CD4-positive, CD25-positive, alpha-beta regulatory T cell (primary cell): ENCODE measurements at regions not wholly inside any gene's neighbourhood (a gene's known extent, or its start where the extent isn't known, plus 50 kb on each side); places are given as distances from the start of the nearest gene placed in this dataset.

ENCODE experiments used
- ATAC-seq, 2 donors: fragments of 150-1000 bp; cut with Tn5 transposase; one replicate each; pipeline ENCODE4 v1.10.0; 2021; ENCODE audit warnings: low read depth in 2 of 2, moderate number of reproducible peaks in 2 of 2, moderate library complexity in 1 of 2
- DNase-seq, 3 donors: peaks; one replicate each; pipeline versions ENCODE4 v3.0.0 to v3.0.0-alpha.2; 2012 to 2022; ENCODE audit warnings: mixed read lengths in 1 of 3
- H3K27ac ChIP-seq: one replicate; pipeline ENCODE4 v1.7.0; 2013; ENCODE audit warnings: mild to moderate bottlenecking, low read length; ENCODE audit not compliant: insufficient read depth, poor library complexity, severe bottlenecking
- H3K27me3 ChIP-seq: one replicate; pipeline ENCODE4 v1.7.0; 2013; ENCODE audit warnings: low read length; ENCODE audit not compliant: control insufficient read depth, insufficient read depth
- H3K36me3 ChIP-seq: one replicate; pipeline ENCODE4 v1.7.0; 2013; ENCODE audit warnings: mild to moderate bottlenecking, low read length, moderate library complexity; ENCODE audit not compliant: control insufficient read depth, insufficient read depth
- H3K4me1 ChIP-seq: 2 replicates; pipeline ENCODE4 v1.7.0; 2013; ENCODE audit warnings: mild to moderate bottlenecking, low read length; ENCODE audit not compliant: insufficient read depth, control insufficient read depth, poor library complexity, severe bottlenecking
- H3K4me3 ChIP-seq: one replicate; pipeline ENCODE4 v1.7.0; 2013; ENCODE audit warnings: low read depth, mild to moderate bottlenecking, low read length, moderate library complexity
- H3K9me3 ChIP-seq, 2 experiments: 1 replicate in 1 of 2; 2 replicates in 1 of 2; pipeline ENCODE4 v1.7.0; 2013; ENCODE audit warnings: low read length in 2 of 2, mild to moderate bottlenecking in 1 of 2, moderate library complexity in 1 of 2; ENCODE audit not compliant: control insufficient read depth in 2 of 2
- H3K27ac Mint-ChIP-seq, 3 donors: one replicate each; pipeline ENCODE4 v1.8.0; 2020 to 2022; ENCODE audit warnings: mild to moderate bottlenecking in 3 of 3, mixed read lengths in 3 of 3, moderate library complexity in 2 of 3
- H3K27me3 Mint-ChIP-seq: one replicate; pipeline ENCODE4 v1.8.0; 2022; ENCODE audit warnings: mild to moderate bottlenecking, mixed read lengths
- H3K36me3 Mint-ChIP-seq: one replicate; pipeline ENCODE4 v1.8.0; 2020; ENCODE audit warnings: mixed read lengths
- H3K4me1 Mint-ChIP-seq, 4 donors: one replicate each; pipeline ENCODE4 v1.8.0; 2020 to 2022; ENCODE audit warnings: mixed read lengths in 4 of 4, mild to moderate bottlenecking in 1 of 4
- H3K4me3 Mint-ChIP-seq, 4 donors: one replicate each; pipeline ENCODE4 v1.8.0; 2020 to 2022; ENCODE audit warnings: mild to moderate bottlenecking in 4 of 4, mixed read lengths in 4 of 4, moderate library complexity in 3 of 4
- H3K9me3 Mint-ChIP-seq, 7 donors: one replicate each; pipeline ENCODE4 v1.8.0; 2020 to 2022; ENCODE audit warnings: mixed read lengths in 7 of 7, mild to moderate bottlenecking in 3 of 7, moderate library complexity in 2 of 7

DNA sequence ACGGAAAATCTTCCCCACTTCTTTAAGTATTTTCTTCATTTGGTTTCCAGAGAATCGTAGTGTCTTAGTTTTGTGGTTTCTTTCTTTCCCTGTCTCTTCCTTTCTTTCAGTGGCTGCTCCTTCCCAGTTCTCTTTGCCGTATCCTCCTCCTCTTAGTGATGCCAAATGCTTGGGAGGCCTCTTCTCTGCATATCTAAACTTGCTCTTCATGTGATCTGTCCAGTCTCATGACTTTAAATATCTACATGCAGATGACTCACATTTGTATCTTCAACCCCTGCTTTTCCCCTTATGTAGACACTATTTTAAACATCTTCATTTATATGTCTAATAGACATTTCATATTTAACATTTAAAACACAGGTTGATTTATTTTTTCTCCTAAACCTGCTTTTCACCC is 149.2 kb downstream of the PTCSC3 start:
- Histone ChIP-seq H3K9me3 (no peaks in the 10 kb centered on the region), H3K36me3 (no peaks in the 10 kb centered on the region), H3K27me3 (no peaks in the 10 kb centered on the region), H3K4me3 (no peak overlapping the region), H3K27ac (no peak overlapping the region), H3K4me1 (no peaks in the 10 kb centered on the region)
- peaks cover 3 to 9% (median 5%) of the 10 kb centered on the region in 4 donors for H3K4me1 Mint-ChIP-seq
- H3K27ac Mint-ChIP-seq, result no peak overlapping the region
- H3K4me3 Mint-ChIP-seq, result no peak overlapping the region
- no peak for DNase-seq
- no peak for ATAC-seq
- peaks cover 0 to 8% (median 0%) of the 10 kb centered on the region in 7 donors for H3K9me3 Mint-ChIP-seq
- H3K36me3 Mint-ChIP-seq, result no peaks in the 10 kb centered on the region
- H3K27me3 Mint-ChIP-seq, result peaks cover 6% of the 10 kb centered on the region

DNA sequence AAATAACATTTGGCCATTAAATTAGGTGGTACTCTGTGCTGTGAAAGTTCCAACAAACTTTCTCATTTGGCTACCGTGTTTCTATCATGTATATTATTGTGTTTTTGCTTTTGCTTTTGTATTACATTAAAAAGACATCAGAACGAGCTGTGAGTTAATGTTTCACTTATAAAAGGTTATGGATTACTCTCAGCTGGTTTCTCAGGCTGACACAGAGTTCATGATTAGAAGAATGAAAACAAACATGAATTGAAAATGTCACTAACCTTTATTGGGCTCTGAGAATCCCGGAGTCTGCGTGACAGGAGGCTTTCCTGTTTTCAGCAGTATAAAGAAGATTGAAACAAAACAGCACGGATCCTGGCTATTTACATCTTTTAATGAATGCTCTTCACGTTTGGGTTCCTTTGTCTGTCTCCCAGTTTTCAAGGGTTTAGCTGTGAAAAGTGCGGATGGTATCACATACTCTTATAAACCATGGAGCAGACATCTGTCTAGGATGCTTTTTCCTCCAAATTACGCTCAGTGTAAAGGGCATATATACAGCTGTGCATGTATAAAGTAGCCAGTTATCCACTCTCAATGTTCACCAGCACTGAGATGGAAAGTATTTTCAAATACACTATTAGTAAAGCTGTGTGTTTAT is 153.6 kb downstream of the PTCSC3 start:
- Mint-ChIP-seq H3K4me1 (peaks cover 6 to 35% (median 20%) of the 10 kb centered on the region in 4 donors), H3K4me3 (peak overlapping the region in 3 of 4 donors; percentile 16 to 47 (median 27))

DNA sequence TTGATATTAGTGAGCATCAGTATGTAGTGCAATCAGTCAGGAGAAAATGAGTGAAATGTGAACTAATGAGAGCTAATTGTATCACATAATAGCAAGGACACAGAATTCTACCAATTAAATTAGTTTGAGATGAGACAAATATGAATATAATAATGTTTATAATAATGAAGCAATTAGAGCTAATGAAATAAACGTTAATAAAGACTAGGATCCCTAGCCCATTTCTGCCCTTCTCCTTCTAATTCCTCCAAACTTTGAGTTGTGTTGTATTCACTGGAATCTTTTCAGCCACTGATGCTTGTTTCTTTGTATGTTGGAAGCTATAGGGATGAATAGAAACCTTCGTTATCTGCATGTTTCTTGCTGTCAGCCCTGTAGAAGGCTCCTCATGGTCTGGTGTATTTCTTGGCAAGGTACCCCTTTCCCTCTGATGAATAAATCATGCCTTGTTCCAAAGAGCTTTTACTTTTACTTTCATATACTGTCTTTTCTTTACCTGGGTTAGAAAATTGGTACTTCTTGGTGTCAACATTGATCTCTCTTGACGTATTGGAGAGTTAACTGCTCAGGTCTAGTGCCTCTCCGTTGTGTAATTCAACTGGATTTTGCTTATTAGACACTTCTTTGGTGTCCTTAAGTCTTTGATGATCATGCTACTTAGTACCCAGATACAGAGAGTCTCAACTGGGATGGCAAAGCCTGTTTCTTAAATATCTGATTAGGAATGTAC is 154.8 kb downstream of the PTCSC3 start:
- H3K36me3 ChIP-seq, result no peaks in the 10 kb centered on the region
- Mint-ChIP-seq H3K27ac (peak overlapping the region in 2 of 3 donors; percentile 47 to 75), H3K4me3 (peak overlapping the region; percentile 18 to 80 (median 31)), H3K9me3 (peaks cover 0 to 2% (median 0%) of the 10 kb centered on the region in 7 donors), H3K36me3 (no peaks in the 10 kb centered on the region), H3K27me3 (peaks cover 4% of the 10 kb centered on the region), H3K4me1 (peaks cover 6 to 35% (median 20%) of the 10 kb centered on the region in 4 donors)
- H3K9me3 ChIP-seq, result no peaks in the 10 kb centered on the region
- ATAC-seq (no peak), DNase-seq (no peak)
- H3K4me3 ChIP-seq, result peak overlapping the region; percentile 70
- peaks cover 21% of the 10 kb centered on the region for H3K4me1 ChIP-seq
- no peaks in the 10 kb centered on the region for H3K27me3 ChIP-seq
- no peak overlapping the region for H3K27ac ChIP-seq

More for the DNA sequence above, 153.6 kb downstream of the PTCSC3 start:
- no peaks in the 10 kb centered on the region for H3K36me3 Mint-ChIP-seq
- H3K27ac ChIP-seq, result peak overlapping the region; percentile 15
- H3K27me3 Mint-ChIP-seq, result peaks cover 6% of the 10 kb centered on the region
- H3K9me3 Mint-ChIP-seq, result peaks cover 0 to 4% (median 0%) of the 10 kb centered on the region in 7 donors
- no peaks in the 10 kb centered on the region for H3K27me3 ChIP-seq
- peaks cover 21% of the 10 kb centered on the region for H3K4me1 ChIP-seq
- no peaks in the 10 kb centered on the region for H3K36me3 ChIP-seq
- H3K4me3 ChIP-seq, result peak overlapping the region; percentile 70
- no peak for ATAC-seq
- peak in 1 of 3 donors; percentile 7 for DNase-seq
- H3K9me3 ChIP-seq, result no peaks in the 10 kb centered on the region
- H3K27ac Mint-ChIP-seq, result peak overlapping the region in 2 of 3 donors; percentile 13 to 82

DNA sequence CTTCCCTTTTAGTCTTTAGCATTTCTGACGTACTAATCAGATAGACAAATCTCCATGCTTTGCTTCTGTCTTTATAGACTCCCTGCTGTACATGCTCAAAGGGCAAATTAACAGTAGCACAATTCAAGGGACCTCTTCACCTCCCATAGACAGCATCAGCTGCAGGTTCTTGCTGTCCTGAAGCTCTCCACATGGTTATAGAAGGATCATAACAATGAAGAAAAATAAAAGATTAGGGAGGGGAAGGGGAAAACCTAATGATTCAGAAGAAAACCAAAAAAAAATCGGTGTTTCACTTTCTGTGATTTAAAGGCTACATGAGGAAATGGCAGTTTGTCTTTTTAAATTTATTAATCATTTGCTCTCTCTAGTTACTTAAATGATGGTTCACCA is 155.5 kb downstream of the PTCSC3 start:
- ATAC-seq, result no peak
- no peak overlapping the region for H3K27ac ChIP-seq
- Mint-ChIP-seq H3K27ac (peak overlapping the region in 2 of 3 donors; percentile 29 to 30), H3K4me1 (peaks cover 6 to 35% (median 20%) of the 10 kb centered on the region in 4 donors), H3K36me3 (no peaks in the 10 kb centered on the region), H3K4me3 (peak overlapping the region in 1 of 4 donors; percentile 31), H3K27me3 (no peaks in the 10 kb centered on the region), H3K9me3 (peaks cover 0 to 2% (median 0%) of the 10 kb centered on the region in 7 donors)
- DNase-seq, result peak in 1 of 3 donors; percentile 17
- no peaks in the 10 kb centered on the region for H3K27me3 ChIP-seq
- H3K36me3 ChIP-seq, result no peaks in the 10 kb centered on the region
- peaks cover 21% of the 10 kb centered on the region for H3K4me1 ChIP-seq
- peak overlapping the region; percentile 70 for H3K4me3 ChIP-seq
- no peaks in the 10 kb centered on the region for H3K9me3 ChIP-seq

DNA sequence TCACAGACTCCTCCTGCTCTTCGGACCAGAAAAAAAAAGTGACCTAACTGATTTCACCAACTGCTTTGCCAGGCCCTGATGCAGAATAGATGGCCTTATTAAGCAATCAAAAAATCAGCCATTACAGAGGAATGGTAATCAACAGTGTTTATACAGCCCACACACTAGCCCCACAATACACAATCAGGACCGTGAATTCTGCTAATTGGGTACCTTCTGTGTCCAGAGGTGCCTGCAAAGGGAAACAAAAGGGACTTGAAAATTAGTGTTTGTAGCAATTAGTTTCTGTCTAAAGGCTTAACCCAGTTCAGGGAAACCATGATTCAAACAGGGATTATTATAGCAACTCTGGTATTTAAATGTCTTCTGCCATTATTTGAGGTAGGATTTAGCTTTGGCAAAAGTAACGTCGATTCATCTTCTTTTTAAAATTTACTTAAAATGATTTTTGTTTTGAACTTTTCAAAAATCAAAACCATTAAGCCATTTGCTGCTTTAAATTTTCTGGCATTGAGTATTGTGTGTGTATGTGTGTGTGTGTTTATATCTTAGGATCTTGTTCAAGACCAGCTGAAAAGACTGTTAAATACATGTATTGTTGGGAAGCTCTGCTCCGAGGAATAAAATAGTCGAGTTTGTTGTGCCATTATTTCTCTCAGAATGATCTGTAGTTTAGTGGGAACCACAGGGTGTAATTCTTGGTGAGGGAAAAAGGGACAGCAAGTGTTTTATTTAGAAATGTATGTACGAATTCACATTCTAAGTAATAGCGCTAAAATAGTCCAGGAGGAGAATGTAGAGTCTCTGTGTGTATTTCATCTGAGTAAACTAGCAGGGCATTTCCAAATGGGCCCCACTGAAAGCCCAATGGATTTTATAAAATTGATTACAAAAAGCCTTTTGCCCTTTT is 156.1 kb downstream of the PTCSC3 start:
- ATAC-seq, result no peak
- H3K9me3 Mint-ChIP-seq, result peaks cover 0 to 2% (median 0%) of the 10 kb centered on the region in 7 donors
- no peak for DNase-seq

DNA sequence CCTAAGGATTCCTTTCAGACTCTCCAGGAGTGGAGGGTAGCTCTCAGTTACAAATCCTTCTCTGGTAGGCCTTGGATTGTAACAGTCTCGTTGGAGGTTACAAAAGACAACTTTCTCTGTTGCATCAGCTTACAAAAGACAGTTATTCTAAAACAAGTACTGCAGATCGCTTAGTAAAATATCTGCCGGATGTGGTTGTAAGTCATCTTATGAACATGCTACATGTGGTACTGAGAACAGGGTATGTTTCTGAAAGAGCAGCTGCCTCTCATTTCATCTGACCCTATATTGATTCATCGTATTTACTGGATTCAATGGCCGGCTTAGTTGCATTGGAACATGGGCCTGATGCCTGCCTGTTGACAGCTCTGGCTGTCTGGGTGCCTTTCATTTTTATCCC is 157.4 kb downstream of the PTCSC3 start:
- H3K27ac ChIP-seq, result peak overlapping the region; percentile 56
- Mint-ChIP-seq H3K27me3 (no peaks in the 10 kb centered on the region), H3K4me3 (peak overlapping the region; percentile 13 to 44 (median 28)), H3K4me1 (peaks cover 6 to 35% (median 20%) of the 10 kb centered on the region in 4 donors), H3K36me3 (no peaks in the 10 kb centered on the region), H3K27ac (peak overlapping the region; percentile 2 to 30 (median 12)), H3K9me3 (peaks cover 0 to 2% (median 0%) of the 10 kb centered on the region in 7 donors)
- H3K9me3 ChIP-seq, result no peaks in the 10 kb centered on the region
- no peaks in the 10 kb centered on the region for H3K36me3 ChIP-seq
- H3K27me3 ChIP-seq, result no peaks in the 10 kb centered on the region
- peak overlapping the region; percentile 49 for H3K4me3 ChIP-seq
- DNase-seq (peak in 2 of 3 donors; percentile 36 to 50), ATAC-seq (peak; percentile 76 to 87)
- peaks cover 21% of the 10 kb centered on the region for H3K4me1 ChIP-seq

More for the DNA sequence above, 156.1 kb downstream of the PTCSC3 start:
- Histone ChIP-seq H3K27ac (peak overlapping the region; percentile 56), H3K4me3 (peak overlapping the region; percentile 70), H3K27me3 (no peaks in the 10 kb centered on the region), H3K4me1 (peaks cover 21% of the 10 kb centered on the region), H3K9me3 (no peaks in the 10 kb centered on the region), H3K36me3 (no peaks in the 10 kb centered on the region)
- no peaks in the 10 kb centered on the region for H3K27me3 Mint-ChIP-seq
- no peak overlapping the region for H3K4me3 Mint-ChIP-seq
- peaks cover 6 to 35% (median 20%) of the 10 kb centered on the region in 4 donors for H3K4me1 Mint-ChIP-seq
- peak overlapping the region in 1 of 3 donors; percentile 30 for H3K27ac Mint-ChIP-seq
- no peaks in the 10 kb centered on the region for H3K36me3 Mint-ChIP-seq

DNA sequence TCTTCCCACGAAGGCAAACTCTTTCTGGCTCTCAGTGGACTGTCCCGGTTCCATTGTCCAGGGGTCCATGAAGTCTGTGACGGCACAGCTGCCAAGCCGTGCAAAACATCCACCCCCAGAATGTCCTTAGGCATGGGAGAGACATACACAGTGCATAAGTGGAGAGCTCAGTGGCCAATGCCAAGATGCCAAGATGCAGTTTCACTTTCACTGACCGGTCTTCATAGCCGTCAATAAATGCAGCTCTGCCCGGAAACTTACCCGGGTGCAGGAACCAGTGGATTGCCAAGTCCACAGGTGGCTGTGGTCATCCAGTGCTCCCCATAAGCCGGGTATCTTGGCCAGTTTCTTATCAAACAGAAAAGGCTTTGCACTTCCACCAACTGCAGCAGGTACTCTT is 162.3 kb downstream of the PTCSC3 start:
- DNase-seq (no peak), ATAC-seq (no peak)
- Histone ChIP-seq H3K4me1 (peaks cover 10% of the 10 kb centered on the region), H3K9me3 (no peaks in the 10 kb centered on the region), H3K36me3 (no peaks in the 10 kb centered on the region), H3K27ac (no peak overlapping the region), H3K4me3 (no peak overlapping the region), H3K27me3 (no peaks in the 10 kb centered on the region)
- Mint-ChIP-seq H3K36me3 (no peaks in the 10 kb centered on the region), H3K4me1 (peaks cover 4 to 5% (median 5%) of the 10 kb centered on the region in 4 donors), H3K27me3 (no peaks in the 10 kb centered on the region), H3K4me3 (no peak overlapping the region), H3K9me3 (no peaks in the 10 kb centered on the region), H3K27ac (no peak overlapping the region)
